CD4-positive, alpha-beta T cell treated with Interleukin-12 subunit alpha and Interleukin-12 subunit beta, for 1 hour (primary cell): ENCODE measurements at regions not wholly inside any gene's neighbourhood (a gene's known extent, or its start where the extent isn't known, plus 50 kb on each side); places are given as distances from the start of the nearest gene placed in this dataset.
A peak's percentile ranks its signal among the peaks of the same experiment; 100 is the strongest.

Experiments
- DNase-seq: peaks from one replicate; pipeline ENCODE4 v3.0.0-alpha.2; 2020

DNA sequence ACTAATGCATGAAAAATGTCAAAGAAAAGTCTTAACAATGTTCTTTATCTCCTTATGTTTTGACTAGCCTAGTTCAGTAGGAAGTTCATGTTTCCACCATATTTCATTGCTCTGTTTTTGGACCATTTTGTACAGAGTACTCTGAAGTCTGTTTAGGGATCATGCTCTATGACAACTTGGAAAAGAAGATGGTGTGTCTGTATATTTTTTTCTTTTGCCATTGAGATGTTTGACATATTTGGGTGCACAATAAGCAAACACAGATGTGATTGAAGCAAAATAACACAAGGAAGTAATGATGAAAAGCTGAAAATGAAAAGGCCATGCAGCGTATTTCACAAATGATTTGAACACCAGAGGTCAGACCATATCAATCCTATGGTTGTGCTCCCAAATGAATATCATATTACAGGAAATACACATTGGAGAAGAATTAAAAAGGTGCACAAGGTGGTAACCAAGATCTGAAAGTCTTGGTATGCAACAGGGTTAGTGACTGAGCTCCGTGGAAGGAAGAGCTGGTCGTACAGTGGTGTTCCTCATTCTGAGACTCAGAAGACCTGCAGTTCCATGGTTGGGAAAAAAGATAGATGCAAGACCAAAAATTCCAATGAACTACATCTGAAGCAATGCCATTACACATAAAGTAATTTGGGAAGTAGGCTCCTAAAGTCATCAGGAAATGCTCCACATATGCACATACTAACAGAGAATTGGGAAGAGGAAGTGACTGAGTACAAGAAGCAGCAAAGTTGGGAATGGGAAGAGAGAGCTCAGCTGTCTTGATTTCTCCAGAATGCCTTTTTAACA lies 463.5 kb downstream of the LMO4 start:
- DNase-seq = no peak

DNA sequence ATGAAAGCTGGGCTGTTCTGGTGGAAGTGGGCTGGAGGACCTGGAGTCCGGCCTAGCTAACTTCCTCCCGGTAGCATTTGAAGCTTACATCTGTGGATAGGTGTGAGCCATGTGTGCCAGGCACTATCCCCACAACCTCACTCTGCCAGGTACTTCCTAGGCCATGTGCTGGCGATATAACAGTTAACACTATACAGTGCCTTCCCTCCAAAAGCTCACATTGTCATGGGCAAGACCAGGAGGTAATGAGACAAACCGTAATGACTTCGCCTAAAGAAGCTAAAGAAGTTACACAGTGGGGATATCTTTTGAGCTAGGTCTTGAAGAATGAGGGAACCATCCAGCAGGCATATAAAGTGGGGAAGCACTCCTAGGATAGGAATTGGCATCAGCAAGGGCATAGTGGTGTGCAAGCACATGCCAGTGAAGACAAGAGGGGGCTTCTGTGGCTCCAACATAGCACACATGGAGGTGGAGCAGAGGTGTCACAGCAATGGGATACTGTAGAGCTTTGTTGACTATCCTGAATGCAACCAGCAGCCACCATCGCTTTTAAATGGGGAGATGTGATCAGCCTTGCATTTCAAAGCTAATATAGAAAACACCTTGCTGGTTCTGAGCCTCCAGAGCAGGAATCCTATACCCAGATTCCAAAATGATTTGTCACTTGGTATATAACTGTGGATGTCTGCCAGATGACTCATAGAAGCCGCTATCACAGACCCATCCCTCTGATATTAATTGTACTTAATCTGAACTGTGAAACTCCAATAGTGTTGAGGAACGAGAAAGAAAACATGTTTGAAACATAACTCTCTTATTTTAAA lies 466.3 kb downstream of the LMO4 start:
- DNase-seq = no peak

DNA sequence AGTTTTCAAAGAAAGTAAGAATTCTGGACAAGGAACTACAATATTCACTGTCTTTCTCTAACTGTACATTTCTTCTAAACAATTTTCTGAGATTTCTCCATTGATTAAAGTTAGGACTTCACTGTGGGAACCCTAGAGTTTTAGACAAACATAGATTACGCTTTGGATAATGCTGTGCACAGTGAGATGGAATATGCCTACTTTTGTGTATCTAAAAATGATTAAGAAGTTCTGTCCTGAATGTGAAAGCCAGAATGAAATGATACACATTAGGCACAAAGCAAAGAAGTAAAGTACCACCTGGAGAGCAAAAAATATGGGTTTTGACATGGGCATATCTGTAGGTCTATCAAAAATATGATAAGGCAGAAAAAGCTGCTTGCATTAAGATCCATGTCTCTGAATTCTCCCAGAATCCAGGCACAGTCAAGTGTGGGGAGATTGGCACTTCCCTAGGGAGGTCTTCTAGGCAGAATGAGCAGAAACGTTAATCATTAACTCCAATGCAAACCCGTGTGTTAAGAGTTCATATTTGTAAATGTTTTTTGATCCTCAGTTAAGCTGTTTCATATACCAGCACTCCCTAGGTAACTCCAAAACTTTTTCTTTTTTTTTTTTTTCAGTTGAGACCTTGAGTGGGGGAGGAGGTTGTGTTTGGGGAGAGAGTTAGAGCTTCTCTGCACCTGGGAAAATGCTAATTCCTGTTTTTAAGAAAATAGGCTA lies 467.1 kb downstream of the LMO4 start:
- DNase-seq = no peak

DNA sequence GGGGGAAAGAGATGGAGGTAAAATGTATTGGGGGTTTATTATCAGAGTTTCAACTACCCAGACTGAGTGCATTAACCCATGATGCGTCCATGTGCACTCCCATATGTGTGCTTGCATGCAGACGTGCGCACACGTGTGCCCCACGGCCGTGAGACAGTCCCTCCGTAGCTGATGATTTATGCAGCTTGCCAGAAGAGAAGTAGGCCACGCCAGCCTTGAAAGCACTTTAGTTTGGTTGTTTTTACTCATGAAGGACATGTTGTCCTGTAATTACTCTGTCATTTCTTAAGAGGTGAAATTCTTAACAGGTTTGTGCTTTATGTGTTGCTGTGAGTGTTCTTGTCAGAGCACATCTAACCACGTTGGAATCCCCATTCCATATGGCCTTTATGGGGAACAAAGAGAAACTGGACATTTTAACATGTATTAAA lies 467.8 kb downstream of the LMO4 start:
- DNase-seq = no peak

DNA sequence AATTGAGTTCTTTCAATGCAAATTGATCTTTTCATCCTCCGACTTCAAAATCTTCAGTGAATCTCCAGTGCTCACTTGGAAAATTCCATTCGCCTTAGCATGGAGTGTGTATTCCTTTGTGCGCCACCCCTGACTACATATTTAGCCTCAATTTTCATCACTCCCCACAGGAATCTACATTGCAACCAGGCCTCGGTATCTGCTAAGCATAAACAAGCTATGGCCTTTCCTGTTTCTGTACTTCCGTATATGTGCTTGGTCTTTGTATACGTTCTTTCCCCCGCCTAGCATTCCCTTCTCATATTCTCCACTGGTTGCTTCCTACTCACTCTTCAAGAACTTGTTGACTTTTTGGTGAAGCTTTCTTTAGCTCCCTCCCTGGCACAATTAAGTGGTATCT lies 470.8 kb downstream of the LMO4 start:
- no peak for DNase-seq

DNA sequence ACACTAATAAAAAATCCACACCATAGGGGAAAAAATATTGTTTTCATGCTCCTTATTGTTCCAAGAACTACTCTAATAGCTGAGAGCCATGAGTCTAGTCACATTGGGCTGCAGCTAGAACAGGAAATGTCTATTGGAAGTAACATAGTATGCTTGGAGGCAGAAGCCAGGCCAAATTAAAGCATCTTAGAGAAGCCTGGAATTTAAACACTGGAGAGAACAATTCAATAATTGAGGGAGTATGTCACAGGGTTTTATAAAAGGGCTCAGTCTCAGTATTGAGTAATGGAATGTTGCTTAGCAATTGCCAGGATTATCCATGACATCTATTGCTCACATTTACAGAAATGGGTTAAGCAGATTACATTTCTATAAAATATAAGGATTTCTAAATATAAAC lies 471.3 kb downstream of the LMO4 start:
- DNase-seq = no peak

DNA sequence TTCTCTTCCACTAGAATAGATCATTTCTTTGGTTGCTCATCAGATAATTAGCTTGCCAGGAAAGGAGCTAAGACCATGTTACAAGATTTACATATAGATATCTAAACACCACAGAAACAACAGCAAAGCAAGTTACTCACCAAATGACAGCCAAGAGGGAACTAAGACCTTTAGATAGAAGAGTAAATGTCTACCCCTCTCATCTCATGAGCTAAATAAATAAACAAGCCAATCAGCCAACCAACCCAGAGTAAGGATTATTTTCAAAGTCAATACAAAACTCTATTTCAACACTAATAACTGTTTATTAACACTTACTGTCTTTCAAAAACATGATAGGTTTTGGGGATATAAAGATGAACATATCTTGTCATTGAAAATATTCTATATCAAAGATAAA lies 474.7 kb downstream of the LMO4 start:
- no peak for DNase-seq

DNA sequence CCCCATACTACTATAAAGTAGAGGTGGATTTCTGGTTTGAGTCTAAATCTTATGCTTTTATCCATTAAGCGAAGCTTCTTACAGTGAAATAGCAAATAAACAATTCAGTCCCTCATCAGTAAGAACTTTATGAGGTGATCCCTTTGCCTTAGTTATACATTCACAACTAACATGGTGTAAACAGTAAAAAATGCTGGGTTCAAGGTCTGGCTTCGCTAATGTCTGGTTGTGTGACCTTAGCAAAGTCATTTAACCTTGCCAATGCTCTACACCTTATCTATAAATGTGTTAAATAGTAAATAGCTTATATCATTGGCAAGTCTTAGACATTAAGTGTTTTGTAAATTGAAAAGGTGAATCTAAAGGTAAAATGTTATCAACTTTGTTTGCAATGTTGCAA lies 475.4 kb downstream of the LMO4 start:
- no peak for DNase-seq

DNA sequence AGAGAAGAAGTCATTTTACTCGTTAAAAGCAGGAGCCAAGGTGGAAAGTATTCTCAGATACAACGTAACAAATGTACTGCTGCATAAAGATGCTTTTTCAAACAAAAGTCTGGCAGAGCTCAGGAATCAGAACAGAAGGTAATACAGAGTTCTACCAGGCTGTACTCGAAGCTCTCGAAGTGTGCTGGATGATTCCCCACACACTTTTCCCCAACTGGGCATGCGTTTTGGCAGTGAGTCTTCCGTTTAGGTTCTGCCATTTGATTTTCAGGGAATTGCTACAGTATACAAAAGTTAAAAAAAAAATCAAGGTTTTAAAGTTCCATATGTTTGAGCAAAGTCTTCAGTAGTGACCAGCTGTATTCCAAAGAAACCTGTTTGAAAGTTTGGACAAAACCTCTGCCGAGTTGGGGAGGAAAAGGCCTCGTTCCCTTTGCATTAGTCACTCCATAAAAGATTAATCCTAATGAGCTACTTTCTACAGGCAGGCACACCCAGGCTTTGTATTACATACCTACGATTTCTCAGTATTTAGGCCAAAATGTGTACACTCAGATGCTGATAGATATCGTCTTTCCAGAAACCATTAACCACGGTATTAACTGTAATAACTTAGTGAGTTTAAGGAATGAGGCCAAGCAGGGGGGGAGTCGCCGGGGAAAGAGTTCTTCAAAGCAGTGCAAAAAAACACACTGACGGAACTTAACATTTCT lies 477.1 kb downstream of the LMO4 start:
- no peak for DNase-seq

DNA sequence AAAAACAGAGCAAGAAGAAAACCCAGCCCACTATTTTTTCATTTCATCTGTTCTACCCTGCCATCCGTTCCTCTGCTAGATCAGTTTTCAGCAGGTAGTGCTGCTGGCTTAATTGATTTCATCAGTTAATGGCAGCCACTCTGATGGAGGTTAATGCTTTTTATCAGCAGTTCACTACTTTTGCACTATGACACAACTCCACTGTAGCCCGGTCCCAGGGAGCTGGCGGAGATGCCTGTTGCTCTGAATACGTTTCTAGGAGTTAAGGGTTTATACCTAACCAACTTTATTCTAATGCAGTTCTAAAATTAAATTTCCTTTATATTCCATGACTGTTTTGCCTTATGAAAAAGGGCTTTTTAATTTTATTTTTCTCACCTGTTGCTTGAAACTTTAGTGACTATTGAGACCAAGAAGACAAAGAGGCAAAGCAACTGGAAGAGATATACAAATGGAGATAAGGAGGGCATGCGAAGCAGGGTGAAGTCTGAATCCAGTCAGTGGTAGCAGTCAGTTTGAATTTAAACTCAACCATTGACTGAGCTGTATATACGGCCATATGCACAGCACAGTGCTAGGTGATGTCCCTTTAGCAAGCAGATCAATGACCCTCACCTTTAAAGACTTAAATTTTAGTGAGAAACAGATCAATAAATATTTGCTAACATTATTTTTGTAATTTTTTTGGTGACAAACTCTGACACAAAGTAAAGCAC lies 477.9 kb downstream of the LMO4 start:
- no peak for DNase-seq

DNA sequence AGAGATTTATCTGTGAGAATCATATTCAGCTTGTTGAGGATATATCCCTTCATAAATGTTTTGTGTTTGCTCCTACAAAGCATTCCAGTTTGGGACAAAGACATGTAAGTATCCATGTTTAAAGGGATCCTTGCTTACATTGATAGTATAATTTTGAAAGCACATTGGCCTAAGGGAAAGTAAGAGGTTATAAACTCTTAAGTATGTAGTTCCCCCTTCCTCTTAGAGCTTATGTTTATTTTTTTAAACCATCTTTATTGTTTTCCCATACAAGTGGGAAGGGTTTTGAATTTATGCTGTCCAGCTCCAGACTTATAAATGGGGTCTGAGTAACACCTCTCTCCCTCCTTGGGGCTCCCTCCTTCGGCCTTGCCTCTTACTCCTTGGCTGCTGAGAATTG lies 481.5 kb downstream of the LMO4 start:
- DNase-seq = no peak

DNA sequence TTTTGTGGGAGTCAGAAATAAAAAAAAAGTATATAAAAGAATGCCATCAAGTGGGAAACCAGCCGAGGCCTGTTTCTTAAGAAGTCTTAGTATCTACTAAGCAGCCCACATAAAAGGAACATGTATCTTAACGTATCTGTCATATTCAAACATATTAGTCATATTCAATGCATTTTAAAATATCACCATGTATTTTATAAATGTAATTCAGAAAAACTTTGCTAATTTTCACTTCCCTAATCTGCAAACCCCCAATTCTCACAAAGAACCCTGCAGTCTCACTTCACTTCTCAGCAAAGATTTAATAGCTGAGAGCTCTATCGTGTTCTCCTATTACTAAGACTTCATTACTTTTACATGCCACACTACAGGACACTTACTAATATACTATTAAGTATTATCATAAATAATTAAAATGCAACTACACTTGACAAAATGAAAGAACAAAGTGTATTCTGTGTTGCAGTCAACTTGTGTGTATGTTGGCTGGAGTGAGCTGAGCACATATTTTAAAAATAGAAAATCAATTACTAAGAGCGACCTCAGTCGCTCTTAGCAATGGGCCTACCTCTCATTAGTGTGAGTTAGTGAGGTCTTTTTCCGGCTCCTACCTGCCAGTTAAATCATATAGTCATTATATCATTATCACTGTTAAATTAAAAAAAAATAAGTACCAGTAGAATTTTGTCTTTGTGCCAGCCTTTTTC lies 484.3 kb downstream of the LMO4 start:
- DNase-seq = no peak

DNA sequence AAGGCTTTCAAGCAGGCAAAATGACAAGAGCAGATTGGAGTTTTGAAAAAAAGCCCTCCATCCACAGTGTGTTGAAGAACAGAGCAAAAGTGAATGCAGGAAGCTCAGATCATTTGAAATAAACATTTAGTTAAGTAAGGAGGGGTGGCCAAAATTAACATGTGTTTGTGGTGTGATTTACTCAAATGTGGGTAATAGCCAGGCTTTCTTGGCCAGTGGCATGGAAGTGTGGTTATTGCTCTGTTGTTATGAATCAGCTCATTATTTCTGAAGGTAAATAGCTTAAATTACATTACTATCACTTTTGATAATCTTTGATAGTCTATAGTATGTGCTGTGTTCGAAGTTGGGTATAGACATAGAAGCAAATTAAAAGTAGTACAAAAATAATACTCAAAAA lies 485.9 kb downstream of the LMO4 start:
- no peak for DNase-seq

DNA sequence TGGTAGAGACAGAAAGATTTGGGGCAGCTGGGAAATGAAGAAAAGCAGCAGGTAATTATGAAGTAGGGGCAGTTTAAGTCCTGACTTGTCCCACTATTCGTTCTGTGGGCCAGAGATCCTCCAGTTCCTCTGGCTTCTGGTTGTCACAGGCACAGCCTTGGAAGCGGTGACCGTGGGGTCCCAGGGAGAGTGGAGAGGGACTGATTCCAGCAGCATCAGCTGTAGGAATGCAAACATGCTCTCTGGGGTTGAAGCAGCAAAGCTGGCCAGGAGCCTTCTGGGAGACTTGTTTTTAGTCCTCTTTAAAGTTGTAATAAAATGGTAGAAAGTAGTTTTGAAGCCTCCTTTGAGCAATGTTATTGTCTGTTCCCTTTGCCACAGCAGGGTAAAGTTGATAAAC lies 488.0 kb downstream of the LMO4 start:
- DNase-seq = no peak

DNA sequence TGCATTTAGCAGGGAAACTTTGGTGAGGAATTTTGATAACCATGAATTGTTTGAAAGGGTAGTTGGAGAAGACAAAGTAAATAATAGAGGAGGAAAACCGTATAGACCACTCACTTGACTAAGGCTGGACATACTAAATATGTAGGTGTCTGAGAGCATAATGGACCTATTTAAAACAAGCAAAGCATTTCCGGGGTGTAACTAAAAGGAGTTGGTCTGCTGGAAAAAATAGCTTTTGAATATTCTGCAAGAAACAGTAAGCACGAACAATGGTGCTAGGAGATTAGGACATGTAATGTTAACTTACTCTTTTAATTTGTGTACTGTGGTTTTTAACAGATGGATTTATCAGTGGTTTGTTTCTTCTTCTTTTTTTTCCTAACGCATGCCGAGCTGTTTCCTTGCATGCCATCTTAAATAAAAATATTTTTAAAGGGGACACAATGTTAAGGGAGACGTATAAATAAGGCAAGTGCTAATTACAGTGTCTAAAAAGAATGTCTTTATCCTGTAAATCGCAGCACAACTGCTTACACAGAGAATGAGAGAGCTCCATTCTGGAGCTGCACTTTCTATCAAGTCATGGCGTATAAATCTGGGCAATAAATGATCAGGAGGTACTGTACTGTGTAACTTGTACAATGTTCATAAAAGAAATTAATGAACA lies 492.1 kb downstream of the LMO4 start:
- no peak for DNase-seq

DNA sequence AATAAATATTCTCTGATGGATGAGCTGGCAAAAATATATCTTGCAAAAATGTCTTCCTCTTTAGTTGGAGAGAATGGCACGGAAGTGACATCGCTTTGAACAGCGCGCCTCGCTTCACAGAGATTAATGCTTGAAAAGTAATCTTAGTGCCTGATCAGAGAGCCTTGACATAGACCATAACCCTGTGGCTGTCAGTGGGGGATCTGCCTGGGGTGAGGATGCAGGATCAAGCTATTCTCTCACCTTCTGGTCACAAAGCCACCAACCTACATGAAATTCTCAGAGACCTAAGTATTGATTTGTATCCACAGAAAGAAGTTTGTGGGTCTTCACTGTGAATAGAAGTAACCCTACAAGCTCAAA lies 492.6 kb downstream of the LMO4 start:
- DNase-seq = no peak

DNA sequence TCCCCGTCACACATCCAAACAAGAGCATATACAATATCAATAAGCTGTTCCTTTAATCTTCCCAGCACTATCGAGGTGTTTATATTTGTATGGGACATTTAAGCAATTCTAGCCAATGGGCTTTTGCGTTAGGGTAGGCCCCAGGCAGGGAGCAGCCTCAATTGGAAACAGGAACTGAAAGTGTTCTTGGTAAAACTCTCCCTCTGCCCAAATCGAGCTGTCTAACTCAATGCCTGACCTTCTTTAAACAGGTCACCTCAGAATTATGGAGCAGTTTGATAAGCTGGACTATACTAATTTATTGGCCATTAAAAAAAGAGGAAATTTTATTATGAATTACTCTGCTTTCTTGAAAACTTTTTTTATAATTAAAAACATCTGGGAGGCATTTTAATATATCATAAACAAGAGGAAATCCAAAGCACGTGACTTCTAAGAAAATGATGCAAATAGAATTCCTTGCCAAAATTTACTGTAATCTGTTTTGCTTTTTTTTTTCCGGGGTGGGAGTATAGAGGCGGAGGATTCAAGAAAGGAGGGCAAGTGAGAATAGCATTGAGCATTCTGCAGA lies 498.1 kb downstream of the LMO4 start:
- DNase-seq = peak; percentile 2

DNA sequence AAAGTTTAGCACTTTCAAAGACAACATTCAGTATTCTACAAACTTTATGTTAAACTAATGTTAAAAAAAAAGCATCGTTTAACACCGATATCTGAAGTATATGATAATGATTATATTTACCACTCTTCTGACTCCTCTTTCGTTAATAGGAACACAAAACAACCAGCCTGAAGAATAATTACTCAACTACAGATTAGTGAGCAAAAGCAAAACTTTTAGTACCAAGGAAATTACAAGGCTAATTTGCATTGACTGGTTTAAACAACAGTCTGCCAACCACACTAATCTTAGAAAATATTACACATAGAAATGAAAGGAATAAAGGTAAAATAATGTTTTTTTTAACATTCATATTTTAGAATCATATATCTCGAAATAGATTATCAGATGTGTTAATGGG lies 500.7 kb downstream of the LMO4 start:
- no peak for DNase-seq

DNA sequence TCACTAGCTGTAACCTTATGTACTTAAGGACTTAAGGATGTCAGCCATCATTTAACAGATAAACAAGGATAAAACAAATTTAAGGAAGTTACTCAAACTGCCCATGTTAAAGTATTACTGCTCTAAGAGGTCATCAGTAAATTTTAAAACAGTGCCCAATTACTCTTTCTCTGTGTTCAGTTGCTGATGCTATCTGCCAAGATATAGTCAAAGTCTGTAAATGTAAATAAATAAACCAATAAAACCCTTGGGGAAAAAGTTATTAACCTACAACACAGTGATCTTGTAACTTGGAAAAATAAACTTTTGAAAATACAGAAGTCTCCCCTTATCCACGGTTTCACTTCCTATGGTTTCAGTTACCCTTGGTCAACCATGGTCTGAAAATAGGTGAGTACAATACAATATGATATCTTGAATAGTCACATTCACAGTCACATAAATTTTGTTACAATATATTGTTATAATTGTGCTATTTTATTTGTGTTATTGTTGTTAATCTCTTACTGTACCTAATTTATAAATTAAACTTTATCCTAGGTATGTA lies 501.8 kb downstream of the LMO4 start:
- no peak for DNase-seq

DNA sequence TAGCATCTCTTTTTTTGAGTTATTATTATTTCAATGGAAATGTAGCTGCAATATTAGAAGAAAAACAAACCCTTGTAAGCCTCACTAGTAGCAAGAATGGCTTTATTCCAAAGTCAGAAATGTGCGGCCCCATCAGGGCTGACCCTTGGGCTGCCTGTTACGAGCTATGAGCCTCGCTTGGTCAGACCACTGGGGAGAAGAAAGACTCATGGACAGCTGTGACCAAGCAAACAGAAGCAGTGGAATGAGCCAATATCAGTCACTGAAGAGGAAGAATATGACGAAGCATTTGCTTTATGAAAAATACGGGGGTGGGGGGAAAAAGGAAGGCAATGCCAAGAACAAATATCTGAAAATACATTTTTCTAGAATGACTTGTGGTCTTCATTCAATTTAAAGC lies 504.5 kb downstream of the LMO4 start:
- DNase-seq = no peak

DNA sequence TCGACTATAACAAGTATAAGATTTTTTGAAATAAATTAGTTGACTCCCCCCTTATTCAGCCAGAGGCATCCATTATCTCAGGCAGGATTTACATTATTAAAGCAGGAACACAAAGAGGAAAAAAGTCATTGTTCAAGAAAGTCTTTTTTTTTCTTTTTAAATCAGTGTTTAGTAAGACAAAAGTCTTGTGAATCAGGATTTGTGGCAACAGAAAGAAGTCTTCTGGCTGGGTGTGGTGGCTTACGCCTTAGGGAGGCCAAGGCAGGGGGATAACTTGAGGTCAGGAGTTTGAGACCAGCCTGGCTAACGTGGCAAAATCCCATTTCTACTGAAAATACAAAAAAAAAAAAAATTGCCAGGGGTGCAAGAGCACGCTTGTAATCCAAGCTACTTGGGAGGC lies 505.5 kb downstream of the LMO4 start:
- DNase-seq = no peak
